ENCODE measurements at regions not wholly inside any gene's neighbourhood (a gene's known extent, or its start where the extent isn't known, plus 50 kb on each side); places are given as distances from the start of the nearest gene placed in this dataset.
A peak's percentile ranks its signal among the peaks of the same experiment; 100 is the strongest.

- TF ChIP-seq CSRNP3 (CRISPR knock-in tag; IDR thresholded peaks at IDR 0.05) (no peak), TOX (CRISPR knock-in tag; IDR thresholded peaks at IDR 0.05; ENCODE audit: borderline replicate concordance) (0 out of 2 replicates have a peak, but pooled peaks have one; percentile 45)
- ATAC-seq: peak; percentile 73; the same call in 2 of the 3 replicates
Observed at GRCh38 chr12:19712041-19712440, 272.7 kb downstream of the AEBP2 start.

- no peak for TF ChIP-seq BACH2 (CRISPR knock-in tag; IDR thresholded peaks at IDR 0.05; ENCODE audit: borderline replicate concordance)
- TF ChIP-seq ZNF565 (CRISPR knock-in tag; conservative IDR thresholded peaks at IDR 0.05; ENCODE audit: low read depth): no peak
- TF ChIP-seq ESRRG (CRISPR knock-in tag; IDR thresholded peaks at IDR 0.05): no peak
- no peak for TF ChIP-seq GLIS3 (CRISPR knock-in tag; IDR thresholded peaks at IDR 0.05)
- no peak for TF ChIP-seq ZNF8 (CRISPR knock-in tag; IDR thresholded peaks at IDR 0.05)
- TF ChIP-seq OSR1 (CRISPR knock-in tag; IDR thresholded peaks at IDR 0.05): no peak
- TF ChIP-seq TOX (CRISPR knock-in tag; IDR thresholded peaks at IDR 0.05; ENCODE audit: borderline replicate concordance): no peak
- ATAC-seq: no peak
Observed at GRCh38 chr12:19718401-19718800, 279.1 kb downstream of the AEBP2 start.

GRCh38 chr12:19719672-19720071 is 280.4 kb downstream of the AEBP2 start:
- ATAC-seq: no peak
- no peak for TF ChIP-seq PPARA (CRISPR knock-in tag; IDR thresholded peaks at IDR 0.05; ENCODE audit: borderline replicate concordance)
- TF ChIP-seq RARB (CRISPR knock-in tag; IDR thresholded peaks at IDR 0.05): no peak
- no peak for TF ChIP-seq CSRNP3 (CRISPR knock-in tag; IDR thresholded peaks at IDR 0.05)
- TF ChIP-seq TOX (CRISPR knock-in tag; IDR thresholded peaks at IDR 0.05; ENCODE audit: borderline replicate concordance): no peak
- TF ChIP-seq TCF4 (CRISPR knock-in tag; IDR thresholded peaks at IDR 0.05; ENCODE audit: borderline replicate concordance): no peak
- TF ChIP-seq ZNF70 (CRISPR knock-in tag; IDR thresholded peaks at IDR 0.05): no peak

- no peak for TF ChIP-seq GLIS3 (CRISPR knock-in tag; IDR thresholded peaks at IDR 0.05)
- no peak for TF ChIP-seq SNAI2 (CRISPR knock-in tag; IDR thresholded peaks at IDR 0.05)
- TF ChIP-seq ISL1 (CRISPR knock-in tag; IDR thresholded peaks at IDR 0.05): no peak
- TF ChIP-seq CREB5 (CRISPR knock-in tag; IDR thresholded peaks at IDR 0.05; ENCODE audit: low read depth): no peak
- no peak for TF ChIP-seq ESRRG (CRISPR knock-in tag; IDR thresholded peaks at IDR 0.05)
- no peak for TF ChIP-seq CSDC2 (CRISPR knock-in tag; IDR thresholded peaks at IDR 0.05)
- TF ChIP-seq ZFP3 (CRISPR knock-in tag; IDR thresholded peaks at IDR 0.05): no peak
- TF ChIP-seq ZNF8 (CRISPR knock-in tag; IDR thresholded peaks at IDR 0.05): no peak
- TF ChIP-seq CSRNP3 (CRISPR knock-in tag; IDR thresholded peaks at IDR 0.05): no peak
- no peak for TF ChIP-seq TCF4 (CRISPR knock-in tag; IDR thresholded peaks at IDR 0.05; ENCODE audit: borderline replicate concordance)
- no peak for TF ChIP-seq PPARA (CRISPR knock-in tag; IDR thresholded peaks at IDR 0.05; ENCODE audit: borderline replicate concordance)
- no peak for TF ChIP-seq BACH2 (CRISPR knock-in tag; IDR thresholded peaks at IDR 0.05; ENCODE audit: borderline replicate concordance)
- TF ChIP-seq TOX (CRISPR knock-in tag; IDR thresholded peaks at IDR 0.05; ENCODE audit: borderline replicate concordance): no peak
- no peak for TF ChIP-seq OSR1 (CRISPR knock-in tag; IDR thresholded peaks at IDR 0.05)
- no peak for TF ChIP-seq TSHZ2 (CRISPR knock-in tag; IDR thresholded peaks at IDR 0.05)
- TF ChIP-seq PATZ1 (CRISPR knock-in tag; IDR thresholded peaks at IDR 0.05; ENCODE audit: borderline replicate concordance): no peak
- no peak for TF ChIP-seq ARNTL (CRISPR knock-in tag; IDR thresholded peaks at IDR 0.05; ENCODE audit: borderline replicate concordance, low read depth)
- no peak for TF ChIP-seq ZC3H10 (CRISPR knock-in tag; IDR thresholded peaks at IDR 0.05)
- no peak for TF ChIP-seq ZNF565 (CRISPR knock-in tag; conservative IDR thresholded peaks at IDR 0.05; ENCODE audit: low read depth)
- no peak for TF ChIP-seq POU6F1 (CRISPR knock-in tag; IDR thresholded peaks at IDR 0.05; ENCODE audit: borderline replicate concordance, low read depth)
- ATAC-seq: no peak
Observed at GRCh38 chr12:19726122-19726521, 286.8 kb downstream of the AEBP2 start.

Data from SK-N-SH treated with all-trans-retinoic acid at 6 μM for 48 hours (cell line).